ENCODE measurements at regions not wholly inside any gene's neighbourhood (a gene's known extent, or its start where the extent isn't known, plus 50 kb on each side); places are given as distances from the start of the nearest gene placed in this dataset.

DNA sequence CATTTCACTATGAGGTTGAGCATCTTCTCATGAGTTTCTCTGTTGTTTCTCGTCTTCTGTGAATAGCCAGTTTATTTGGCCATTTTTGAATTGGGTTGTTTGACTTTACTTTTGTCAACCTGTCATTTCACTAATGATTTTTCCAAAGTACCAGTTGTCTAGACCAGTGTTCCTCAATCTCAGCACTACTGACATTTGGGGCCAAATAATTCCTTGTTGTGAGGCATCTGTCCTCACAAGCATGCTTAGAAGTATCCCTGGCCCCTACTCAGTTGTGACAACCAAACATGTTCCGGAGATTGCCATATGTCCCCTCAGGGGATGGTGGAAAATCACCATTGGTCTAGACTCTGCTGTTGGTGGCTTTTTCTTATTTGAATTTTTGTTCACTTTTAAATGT lies 87.7 kb upstream of the GNAZ start:
- no TSS peak for BruUV-seq (replicated peaks)
- Histone ChIP-seq H3K4me1 (ENCODE audit: control insufficient read depth, insufficient read depth, low read length) (no peaks in the 10 kb centered on the region), H3K27me3 (ENCODE audit: control insufficient read depth, insufficient read depth, low read length) (no peaks in the 10 kb centered on the region), H3K27ac (ENCODE audit: low read length) (no peak overlapping the region), H3K36me3 (ENCODE audit: control insufficient read depth, insufficient read depth, low read length) (no peaks in the 10 kb centered on the region), H3K9me3 (ENCODE audit: control insufficient read depth, insufficient read depth, low read depth, low read length) (peaks cover 12% of the 10 kb centered on the region; the same call in 1 of the 2 replicates), H3K4me3 (ENCODE audit: low read depth in 2 of 2, low read length in 2 of 2) (no peak overlapping the region)
- ChIA-PET POLR2A (no interaction called here), CTCF (no interaction called here)
- in situ Hi-C loops (cut with HindIII; ENCODE audit: low pct_unique_long_range_greater_than_20kb, low sequenced_read_pairs): no loop called here
- ATAC-seq: no peak
- no peak for DNase-seq (ENCODE audit: low read depth, low spot score)
- intact Hi-C loops (cut with micrococcal nuclease; ENCODE audit: unreplicated experiment): no loop called here
- TF ChIP-seq, protein P1, sequence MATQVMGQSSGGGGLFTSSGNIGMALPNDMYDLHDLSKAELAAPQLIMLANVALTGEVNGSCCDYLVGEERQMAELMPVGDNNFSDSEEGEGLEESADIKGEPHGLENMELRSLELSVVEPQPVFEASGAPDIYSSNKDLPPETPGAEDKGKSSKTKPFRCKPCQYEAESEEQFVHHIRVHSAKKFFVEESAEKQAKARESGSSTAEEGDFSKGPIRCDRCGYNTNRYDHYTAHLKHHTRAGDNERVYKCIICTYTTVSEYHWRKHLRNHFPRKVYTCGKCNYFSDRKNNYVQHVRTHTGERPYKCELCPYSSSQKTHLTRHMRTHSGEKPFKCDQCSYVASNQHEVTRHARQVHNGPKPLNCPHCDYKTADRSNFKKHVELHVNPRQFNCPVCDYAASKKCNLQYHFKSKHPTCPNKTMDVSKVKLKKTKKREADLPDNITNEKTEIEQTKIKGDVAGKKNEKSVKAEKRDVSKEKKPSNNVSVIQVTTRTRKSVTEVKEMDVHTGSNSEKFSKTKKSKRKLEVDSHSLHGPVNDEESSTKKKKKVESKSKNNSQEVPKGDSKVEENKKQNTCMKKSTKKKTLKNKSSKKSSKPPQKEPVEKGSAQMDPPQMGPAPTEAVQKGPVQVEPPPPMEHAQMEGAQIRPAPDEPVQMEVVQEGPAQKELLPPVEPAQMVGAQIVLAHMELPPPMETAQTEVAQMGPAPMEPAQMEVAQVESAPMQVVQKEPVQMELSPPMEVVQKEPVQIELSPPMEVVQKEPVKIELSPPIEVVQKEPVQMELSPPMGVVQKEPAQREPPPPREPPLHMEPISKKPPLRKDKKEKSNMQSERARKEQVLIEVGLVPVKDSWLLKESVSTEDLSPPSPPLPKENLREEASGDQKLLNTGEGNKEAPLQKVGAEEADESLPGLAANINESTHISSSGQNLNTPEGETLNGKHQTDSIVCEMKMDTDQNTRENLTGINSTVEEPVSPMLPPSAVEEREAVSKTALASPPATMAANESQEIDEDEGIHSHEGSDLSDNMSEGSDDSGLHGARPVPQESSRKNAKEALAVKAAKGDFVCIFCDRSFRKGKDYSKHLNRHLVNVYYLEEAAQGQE (IDR thresholded peaks at IDR 0.05; ENCODE audit: insufficient read depth in 1 of 2, low read depth in 2 of 2, low read length in 1 of 2): no peak
- TF ChIP-seq POLR2AphosphoS5 (IDR thresholded peaks at IDR 0.05; ENCODE audit: low read depth, low read length) (no peak), SIN3A (IDR thresholded peaks at IDR 0.05; ENCODE audit: borderline replicate concordance, insufficient read depth, low read depth, low read length) (no peak), CTCF (IDR thresholded peaks at IDR 0.05) (no peak)

- BruUV-seq (replicated peaks): no TSS peak
- TF ChIP-seq TCF7L2 (IDR thresholded peaks at IDR 0.05; ENCODE audit: low read depth, low read length) (no peak), SIN3A (IDR thresholded peaks at IDR 0.05; ENCODE audit: borderline replicate concordance, insufficient read depth, low read depth, low read length) (no peak), CTCF (IDR thresholded peaks at IDR 0.05) (no peak), POLR2AphosphoS5 (IDR thresholded peaks at IDR 0.05; ENCODE audit: low read depth, low read length) (no peak)
- TF ChIP-seq, protein P1 (IDR thresholded peaks at IDR 0.05; ENCODE audit: insufficient read depth in 1 of 2, low read depth in 2 of 2, low read length in 1 of 2): no peak
- H3K27me3 ChIP-seq (ENCODE audit: control insufficient read depth, insufficient read depth, low read length): no peaks in the 10 kb centered on the region
- H3K4me1 ChIP-seq (ENCODE audit: control insufficient read depth, insufficient read depth, low read length): no peaks in the 10 kb centered on the region
- H3K4me3 ChIP-seq (ENCODE audit: low read depth in 2 of 2, low read length in 2 of 2): no peak overlapping the region
- H3K27ac ChIP-seq (ENCODE audit: low read length): no peak overlapping the region
- no peak for ATAC-seq
- intact Hi-C loops (cut with micrococcal nuclease; ENCODE audit: unreplicated experiment): no loop called here
- H3K36me3 ChIP-seq (ENCODE audit: control insufficient read depth, insufficient read depth, low read length): no peaks in the 10 kb centered on the region
- ChIA-PET POLR2A (no interaction called here), CTCF (no interaction called here)
- in situ Hi-C loops (cut with HindIII; ENCODE audit: low pct_unique_long_range_greater_than_20kb, low sequenced_read_pairs): no loop called here
- H3K9me3 ChIP-seq (ENCODE audit: control insufficient read depth, insufficient read depth, low read depth, low read length): peaks cover 12% of the 10 kb centered on the region; the same call in 1 of the 2 replicates
- DNase-seq (ENCODE audit: low read depth, low spot score): no peak
Observed at GRCh38 chr22:22983123-22983522, 87.2 kb upstream of the GNAZ start.
